CD4-positive, alpha-beta T cell (primary cell): ENCODE measurements at regions not wholly inside any gene's neighbourhood (a gene's known extent, or its start where the extent isn't known, plus 50 kb on each side); places are given as distances from the start of the nearest gene placed in this dataset.

ENCODE experiments used
- ATAC-seq: fragments of 200-7000 bp; cut with Tn5 transposase; one replicate; pipeline ENCODE4 v1.10.0; 2022; ENCODE audit warnings: mild to moderate bottlenecking; ENCODE audit not compliant: poor library complexity
- CTCF ChIA-PET: fragments of 350-600 bp; sonication (Branson Sonifier 250); formaldehyde crosslinking; loops from one replicate; lab custom pipeline; 2021; ENCODE audit warnings: antibody characterized with exemption, inconsistent platforms; lab: Charles Lee
- POLR2A ChIA-PET: fragments of 350-600 bp; sonication (Branson Sonifier 250); formaldehyde crosslinking; loops from one replicate; lab custom pipeline; 2021; ENCODE audit warnings: antibody characterized with exemption, inconsistent platforms; lab: Charles Lee
- DNase-seq, 14 experiments: peaks; one replicate each; pipeline ENCODE4 v3.0.0-alpha.2; 2013 to 2020; ENCODE audit warnings: mixed read lengths in 2 of 14
- H3K27ac ChIP-seq, 2 donors: one replicate each; pipeline versions ENCODE4 v1.5.1 to v1.7.0; 2013; ENCODE audit warnings: low read length in 2 of 2, low read depth in 1 of 2, mild to moderate bottlenecking in 1 of 2
- H3K27me3 ChIP-seq, 2 experiments: 1 replicate in 1 of 2; 2 replicates in 1 of 2; pipeline versions ENCODE4 v1.6.1 to v1.7.0; 2013; ENCODE audit warnings: low read length in 2 of 2, control low read depth in 1 of 2, mild to moderate bottlenecking in 1 of 2, moderate library complexity in 1 of 2; ENCODE audit not compliant: insufficient read depth in 2 of 2, control insufficient read depth in 1 of 2
- H3K36me3 ChIP-seq: one replicate; pipeline ENCODE4 v1.6.1; 2013; ENCODE audit warnings: low read length, control low read depth; ENCODE audit not compliant: insufficient read depth
- H3K4me1 ChIP-seq: one replicate; pipeline ENCODE4 v1.6.1; 2013; ENCODE audit warnings: low read length, control low read depth; ENCODE audit not compliant: insufficient read depth
- H3K4me3 ChIP-seq: one replicate; pipeline ENCODE4 v1.5.1; 2013; ENCODE audit warnings: mild to moderate bottlenecking, low read length, moderate library complexity
- H3K9me3 ChIP-seq, 2 experiments: 1 replicate in 1 of 2; 2 replicates in 1 of 2; pipeline versions ENCODE4 v1.6.1 to v1.7.0; 2013; ENCODE audit warnings: low read length in 2 of 2, mild to moderate bottlenecking in 2 of 2, control low read depth in 1 of 2, moderate library complexity in 1 of 2; ENCODE audit not compliant: control insufficient read depth in 1 of 2, insufficient read depth in 1 of 2
- H3K27ac Mint-ChIP-seq: one replicate; pipeline ENCODE4 v1.8.0; 2020; ENCODE audit warnings: mixed read lengths
- H3K27me3 Mint-ChIP-seq: one replicate; pipeline ENCODE4 v1.8.0; 2021; ENCODE audit warnings: mixed read lengths
- H3K36me3 Mint-ChIP-seq: one replicate; pipeline ENCODE4 v1.8.0; 2021; ENCODE audit warnings: low read depth, mixed read lengths
- H3K4me1 Mint-ChIP-seq: one replicate; pipeline ENCODE4 v1.8.0; 2021; ENCODE audit warnings: low read depth, mixed read lengths
- H3K4me3 Mint-ChIP-seq: one replicate; pipeline ENCODE4 v1.8.0; 2020; ENCODE audit warnings: mild to moderate bottlenecking, mixed read lengths
- H3K9me3 Mint-ChIP-seq: one replicate; pipeline ENCODE4 v1.8.0; 2020; ENCODE audit warnings: mixed read lengths
- intact Hi-C, 2 experiments: fragments of 100-400 bp; cut with DNase I in 1 of 2; cut with micrococcal nuclease in 1 of 2; formaldehyde crosslinking; loops; one replicate each; pipeline versions ENCODE4 v1.15.1 to v1.9.0; 2023 to 2025; cut with DNase I, micrococcal nuclease
- TF ChIP-seq, protein P1 (sequence below): fragments of 200-600 bp; IDR thresholded peaks from one replicate; pipeline ENCODE4 v1.8.0; 2022; ENCODE audit warnings: antibody characterized with exemption, mild to moderate bottlenecking

- Histone ChIP-seq H3K4me1 (no peaks in the 10 kb centered on the region), H3K27me3 (no peaks in the 10 kb centered on the region), H3K36me3 (no peaks in the 10 kb centered on the region), H3K9me3 (peaks cover 0 to 10% of the 10 kb centered on the region in 2 experiments), H3K4me3 (no peak overlapping the region), H3K27ac (no peak overlapping the region)
- Mint-ChIP-seq H3K4me1 (no peaks in the 10 kb centered on the region), H3K27me3 (no peaks in the 10 kb centered on the region), H3K9me3 (peaks cover 8% of the 10 kb centered on the region), H3K27ac (no peak overlapping the region), H3K4me3 (no peak overlapping the region), H3K36me3 (no peaks in the 10 kb centered on the region)
- no peak for DNase-seq
- no peak for ATAC-seq
- POLR2A ChIA-PET: no interaction called here
- TF ChIP-seq, protein P1, sequence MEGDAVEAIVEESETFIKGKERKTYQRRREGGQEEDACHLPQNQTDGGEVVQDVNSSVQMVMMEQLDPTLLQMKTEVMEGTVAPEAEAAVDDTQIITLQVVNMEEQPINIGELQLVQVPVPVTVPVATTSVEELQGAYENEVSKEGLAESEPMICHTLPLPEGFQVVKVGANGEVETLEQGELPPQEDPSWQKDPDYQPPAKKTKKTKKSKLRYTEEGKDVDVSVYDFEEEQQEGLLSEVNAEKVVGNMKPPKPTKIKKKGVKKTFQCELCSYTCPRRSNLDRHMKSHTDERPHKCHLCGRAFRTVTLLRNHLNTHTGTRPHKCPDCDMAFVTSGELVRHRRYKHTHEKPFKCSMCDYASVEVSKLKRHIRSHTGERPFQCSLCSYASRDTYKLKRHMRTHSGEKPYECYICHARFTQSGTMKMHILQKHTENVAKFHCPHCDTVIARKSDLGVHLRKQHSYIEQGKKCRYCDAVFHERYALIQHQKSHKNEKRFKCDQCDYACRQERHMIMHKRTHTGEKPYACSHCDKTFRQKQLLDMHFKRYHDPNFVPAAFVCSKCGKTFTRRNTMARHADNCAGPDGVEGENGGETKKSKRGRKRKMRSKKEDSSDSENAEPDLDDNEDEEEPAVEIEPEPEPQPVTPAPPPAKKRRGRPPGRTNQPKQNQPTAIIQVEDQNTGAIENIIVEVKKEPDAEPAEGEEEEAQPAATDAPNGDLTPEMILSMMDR: no peak
- CTCF ChIA-PET: no interaction called here
- intact Hi-C loops: no loop called here
These were observed 211.3 kb upstream of the DPP6 start for GRCh38 chr7:153840861-153841260.

- Mint-ChIP-seq H3K27ac (no peak overlapping the region), H3K9me3 (peaks cover 14% of the 10 kb centered on the region), H3K36me3 (no peaks in the 10 kb centered on the region), H3K27me3 (no peaks in the 10 kb centered on the region), H3K4me1 (no peaks in the 10 kb centered on the region), H3K4me3 (no peak overlapping the region)
- CTCF ChIA-PET: no interaction called here
- intact Hi-C loops: no loop called here
- TF ChIP-seq, protein P1: no peak
- Histone ChIP-seq H3K27ac (no peak overlapping the region), H3K4me3 (no peak overlapping the region), H3K4me1 (no peaks in the 10 kb centered on the region), H3K9me3 (peaks cover 6 to 8% of the 10 kb centered on the region in 2 experiments), H3K36me3 (no peaks in the 10 kb centered on the region), H3K27me3 (no peaks in the 10 kb centered on the region)
- POLR2A ChIA-PET: no interaction called here
- ATAC-seq: no peak
- no peak for DNase-seq
These were observed 204.4 kb upstream of the DPP6 start for GRCh38 chr7:153847828-153848227.

- TF ChIP-seq, protein P1: no peak
- H3K4me3 Mint-ChIP-seq: no peak overlapping the region
- intact Hi-C loops: no loop called here
- Histone ChIP-seq H3K4me1 (no peaks in the 10 kb centered on the region), H3K9me3 (peaks cover 0 to 4% of the 10 kb centered on the region in 2 experiments), H3K27ac (no peak overlapping the region), H3K36me3 (no peaks in the 10 kb centered on the region), H3K27me3 (no peaks in the 10 kb centered on the region), H3K4me3 (no peak overlapping the region)
- ATAC-seq (no peak), DNase-seq (no peak)
- CTCF ChIA-PET: no interaction called here
- H3K27ac Mint-ChIP-seq: no peak overlapping the region
- H3K9me3 Mint-ChIP-seq: peaks cover 10% of the 10 kb centered on the region
- POLR2A ChIA-PET: no interaction called here
- no peaks in the 10 kb centered on the region for H3K4me1 Mint-ChIP-seq
- no peaks in the 10 kb centered on the region for H3K36me3 Mint-ChIP-seq
- H3K27me3 Mint-ChIP-seq: no peaks in the 10 kb centered on the region
These were observed 199.9 kb upstream of the DPP6 start for GRCh38 chr7:153852261-153852660.
